A549 (cell line): ENCODE measurements at regions not wholly inside any gene's neighbourhood (a gene's known extent, or its start where the extent isn't known, plus 50 kb on each side); places are given as distances from the start of the nearest gene placed in this dataset.

Experiments
- ATAC-seq, 2 experiments: fragments of 200-7000 bp in 1 of 2; fragments of >200 bp in 1 of 2; cut with Nextera tagmentation in 1 of 2; cut with Tn5 transposase in 1 of 2; 3 replicates each; pipeline versions ENCODE4 v1.8.0 to v1.9.1; 2018 to 2020; ENCODE audit warnings: mild to moderate bottlenecking in 1 of 2, moderate library complexity in 1 of 2
- CTCF ChIA-PET: fragments of 300-600 bp; sonication (Branson Sonifier 250); formaldehyde crosslinking; extraction: SDS; loops from one replicate; lab custom pipeline; 2021; ENCODE audit warnings: antibody characterized with exemption, inconsistent platforms; lab: Yijun Ruan, JAX
- POLR2A ChIA-PET: fragments of 350-600 bp; formaldehyde crosslinking; extraction: SDS; loops from one replicate; lab custom pipeline; 2021; ENCODE audit warnings: antibody characterized with exemption, inconsistent platforms; lab: Yijun Ruan, JAX
- DNase-seq, 2 experiments: peaks; one replicate each; pipeline versions ENCODE4 v3.0.0 to v3.0.0-alpha.2; 2011 to 2016; ENCODE audit warnings: low read depth in 1 of 2, low spot score in 1 of 2
- FAIRE-seq: peaks from 2 replicates; lab custom pipeline; 2011; peaks lifted over from hg19 to GRCh38; lab: Jason Lieb, UNC
- H3K27ac ChIP-seq, 2 experiments: fragments of >200 bp; sonication (Bioruptor Twin); formaldehyde crosslinking; 3 replicates each; pipeline ENCODE4 v1.5.1; 2016 to 2017
- H3K4me1 ChIP-seq: fragments of >200 bp; sonication (Bioruptor Twin); formaldehyde crosslinking; 3 replicates; pipeline ENCODE4 v1.6.1; 2016
- H3K4me2 ChIP-seq: fragments of >200 bp; sonication (Bioruptor Twin); formaldehyde crosslinking; 3 replicates; pipeline ENCODE4 v1.6.1; 2016
- H3K4me3 ChIP-seq: fragments of >200 bp; sonication (Bioruptor Twin); formaldehyde crosslinking; 3 replicates; pipeline ENCODE4 v1.5.1; 2016
- H3K9me3 ChIP-seq: fragments of >200 bp; sonication (Bioruptor Twin); formaldehyde crosslinking; 3 replicates; pipeline ENCODE4 v1.6.1; 2016
- ATOH8 ChIP-seq: fragments of 250-450 bp; sonication (Bioruptor Pico); IDR thresholded peaks from 2 replicates; pipeline ENCODE4 v1.5.0; 2020; ENCODE audit warnings: low read depth, mild to moderate bottlenecking, moderate library complexity
- CBX8 ChIP-seq: fragments of 200-600 bp; sonication (generic); IDR thresholded peaks from 2 replicates; pipeline ENCODE4 v1.6.1; 2016
- CEBPB ChIP-seq, 2 experiments: fragments of >200 bp in 1 of 2; sonication (Bioruptor Twin) in 1 of 2; formaldehyde crosslinking in 1 of 2; IDR thresholded peaks; 2 replicates each; pipeline ENCODE4 v1.6.1; 2012 to 2016
- E2F6 ChIP-seq: IDR thresholded peaks from 2 replicates; pipeline ENCODE4 v1.6.1; 2012; ENCODE audit warnings: low read depth, borderline replicate concordance
- EHF ChIP-seq: fragments of 250-450 bp; sonication (Bioruptor Pico); IDR thresholded peaks from 2 replicates; pipeline ENCODE4 v1.5.0; 2020; ENCODE audit warnings: mild to moderate bottlenecking
- EHMT2 ChIP-seq: fragments of 200-600 bp; sonication (generic); IDR thresholded peaks from 2 replicates; pipeline ENCODE4 v1.6.1; 2016; ENCODE audit warnings: antibody characterized with exemption, low read depth, mild to moderate bottlenecking, moderate library complexity
- ELK1 ChIP-seq: fragments of 150-350 bp; IDR thresholded peaks from 2 replicates; pipeline ENCODE4 v1.6.1; 2014; ENCODE audit warnings: low read depth, mild to moderate bottlenecking, low read length
- ESRRA ChIP-seq: fragments of 150-350 bp; IDR thresholded peaks from 2 replicates; pipeline ENCODE4 v1.6.1; 2014; ENCODE audit warnings: mild to moderate bottlenecking, low read length, borderline replicate concordance
- HEYL ChIP-seq: fragments of 250-450 bp; sonication (Bioruptor Pico); IDR thresholded peaks from 2 replicates; pipeline ENCODE4 v1.8.0; 2021; ENCODE audit warnings: mild to moderate bottlenecking, moderate library complexity
- HOXA7 ChIP-seq: fragments of 250-450 bp; sonication (Bioruptor Pico); IDR thresholded peaks from 2 replicates; pipeline ENCODE4 v1.5.0; 2020; ENCODE audit warnings: mild to moderate bottlenecking, moderate library complexity
- HOXB13 ChIP-seq: fragments of 250-450 bp; sonication (Bioruptor Pico); IDR thresholded peaks from 2 replicates; pipeline ENCODE4 v1.5.0; 2020; ENCODE audit warnings: low read depth, mild to moderate bottlenecking, moderate library complexity
- HOXB5 ChIP-seq: fragments of 250-450 bp; sonication (Bioruptor Pico); IDR thresholded peaks from 2 replicates; pipeline ENCODE4 v1.5.0; 2020; ENCODE audit warnings: mild to moderate bottlenecking, moderate library complexity
- JUN ChIP-seq, 2 experiments: fragments of >200 bp; sonication (Bioruptor Twin); formaldehyde crosslinking; IDR thresholded peaks; 2 replicates in 1 of 2; 3 replicates in 1 of 2; pipeline ENCODE4 v1.6.1; 2016 to 2017
- MAFK ChIP-seq: fragments of 450-650 bp; IDR thresholded peaks from 2 replicates; pipeline ENCODE4 v1.6.1; 2014; ENCODE audit not compliant: partially characterized antibody
- MYC ChIP-seq: IDR thresholded peaks from 2 replicates; pipeline ENCODE4 v1.6.1; 2012; ENCODE audit warnings: mild to moderate bottlenecking, inconsistent platforms, low read length, improper control_type of control experiment, borderline replicate concordance
- NFE2L2 ChIP-seq: fragments of 150-350 bp; conservative IDR thresholded peaks from 2 replicates; pipeline ENCODE4 v1.6.1; 2014; ENCODE audit warnings: low read length
- NPAS2 ChIP-seq: fragments of 250-450 bp; sonication (Bioruptor Pico); IDR thresholded peaks from 2 replicates; pipeline ENCODE4 v1.8.0; 2022; ENCODE audit warnings: mild to moderate bottlenecking, moderate library complexity, borderline replicate concordance
- POLR2AphosphoS2 ChIP-seq: conservative IDR thresholded peaks from 2 replicates; pipeline ENCODE4 v1.6.1; 2012; ENCODE audit warnings: low read length, improper control_type of control experiment, inconsistent platforms
- RAD21 ChIP-seq, 2 experiments: fragments of >200 bp in 1 of 2; sonication (Bioruptor Twin) in 1 of 2; formaldehyde crosslinking in 1 of 2; IDR thresholded peaks in 1 of 2; conservative IDR thresholded peaks in 1 of 2; 2 replicates in 1 of 2; 3 replicates in 1 of 2; pipeline ENCODE4 v1.6.1; 2012 to 2018; ENCODE audit warnings: inconsistent platforms in 1 of 2
- RCOR1 ChIP-seq: fragments of 150-350 bp; IDR thresholded peaks from 2 replicates; pipeline ENCODE4 v1.6.1; 2014; ENCODE audit warnings: antibody characterized with exemption, low read length, low read depth
- USF2 ChIP-seq: fragments of 450-650 bp; IDR thresholded peaks from 2 replicates; pipeline ENCODE4 v1.6.1; 2014; ENCODE audit warnings: antibody characterized with exemption
- ZFP36 ChIP-seq: fragments of 450-650 bp; IDR thresholded peaks from 2 replicates; pipeline ENCODE4 v1.6.1; 2014; ENCODE audit warnings: borderline replicate concordance; ENCODE audit not compliant: partially characterized antibody
- WGBS: methylation state at CpG from one replicate; pipeline ENCODE4 v1.1.6; 2017; ENCODE audit errors: missing lambda C conversion rate; 5-methylcytosine and 5-hydroxymethylcytosine counted together

- POLR2A ChIA-PET, result no interaction called here
- Histone ChIP-seq H3K4me1 (no peaks in the 10 kb centered on the region), H3K27ac (no peak overlapping the region), H3K4me3 (no peak overlapping the region), H3K4me2 (no peak overlapping the region), H3K9me3 (no peaks in the 10 kb centered on the region)
- TF ChIP-seq HEYL (CRISPR knock-in tag) (no peak), ESRRA (no peak), HOXA7 (CRISPR knock-in tag) (no peak), HOXB5 (CRISPR knock-in tag) (no peak), RCOR1 (no peak), MAFK (no peak), JUN (IDR thresholded peaks at IDR 0.05) (no peak)
- FAIRE-seq, result no peak
- 54% methylated on average over 7 of the region's 7 CpGs for WGBS
- CTCF ChIA-PET, result interaction anchor here (0.7 kb wide), 1 partner anchor 280 kb away, joined by 3 read pairs; no protein-coding TSS in a partner anchor
- DNase-seq, result no peak
- ATAC-seq, result no peak
Measured at GRCh38 chr2:16178551-16179130, 238.3 kb downstream of the MYCN start.

- no peaks in the 10 kb centered on the region for H3K4me1 ChIP-seq
- H3K9me3 ChIP-seq, result no peaks in the 10 kb centered on the region
- DNase-seq (no peak), FAIRE-seq (no peak), ATAC-seq (no peak)
- no peak overlapping the region for H3K4me2 ChIP-seq
- TF ChIP-seq CBX8, result no peak
- TF ChIP-seq HOXB13 (CRISPR knock-in tag), result no peak
- TF ChIP-seq ZFP36, result no peak
- TF ChIP-seq ATOH8 (CRISPR knock-in tag), result no peak
- TF ChIP-seq EHF, result no peak
- no peak for TF ChIP-seq USF2
- no peak for TF ChIP-seq RCOR1
- TF ChIP-seq EHMT2, result no peak
- no peak for TF ChIP-seq MYC
- TF ChIP-seq CEBPB (IDR thresholded peaks at IDR 0.05), result no peak
- TF ChIP-seq ELK1, result no peak
- TF ChIP-seq NFE2L2, result no peak
- no peak for TF ChIP-seq ESRRA
- no peak for TF ChIP-seq POLR2AphosphoS2
- TF ChIP-seq RAD21 (conservative IDR thresholded peaks at IDR 0.05 in 1 of 2, IDR thresholded peaks at IDR 0.05 in 1 of 2), result no peak
- TF ChIP-seq E2F6, result no peak
- TF ChIP-seq NPAS2, result no peak
- H3K4me3 ChIP-seq, result no peak overlapping the region
- ChIA-PET CTCF (interaction anchor here (0.6 to 0.7 kb wide), 2 partner anchors 281 to 287 kb away, joined by 3 read pairs; no protein-coding TSS in a partner anchor), POLR2A (no interaction called here)
- no peak overlapping the region for H3K27ac ChIP-seq
Measured at GRCh38 chr2:16177671-16178180, 237.4 kb downstream of the MYCN start.
